OCI-LY7 (cell line): ENCODE measurements at regions not wholly inside any gene's neighbourhood (a gene's known extent, or its start where the extent isn't known, plus 50 kb on each side); places are given as distances from the start of the nearest gene placed in this dataset.

Experiments used
- BruUV-seq: library from RNA; stranded (reverse); fragments of 400-500 nt; replicated peaks from 2 replicates; lab custom pipeline; 2021; lab: Mats Ljungman, UMichigan
- CTCF ChIA-PET: fragments of 300-600 bp; sonication (Branson Sonifier 250); formaldehyde crosslinking; loops from one replicate; lab custom pipeline; 2022; ENCODE audit warnings: antibody characterized with exemption; ENCODE audit not compliant: unreplicated experiment; lab: Charles Lee
- POLR2A ChIA-PET: fragments of 300-600 bp; sonication (Branson Sonifier 250); formaldehyde crosslinking; loops from one replicate; lab custom pipeline; 2022; ENCODE audit warnings: antibody characterized with exemption; lab: Charles Lee
- DNase-seq: peaks from one replicate; pipeline ENCODE4 v3.0.0-alpha.2; 2015; ENCODE audit warnings: low spot score
- H2AFZ ChIP-seq: fragments of 200-600 bp; sonication (generic), shearing (Covaris generic); 2 replicates; pipeline ENCODE4 v1.6.1; 2014; ENCODE audit warnings: mild to moderate bottlenecking, antibody characterized with exemption, low read length, moderate library complexity
- H3K27ac ChIP-seq: fragments of 200-600 bp; sonication (generic); 2 replicates; pipeline ENCODE4 v1.5.1; 2014; ENCODE audit warnings: mixed run types, low read depth, mild to moderate bottlenecking, moderate library complexity, low read length, inconsistent platforms; ENCODE audit not compliant: poor library complexity, severe bottlenecking
- H3K36me3 ChIP-seq: fragments of 200-600 bp; sonication (generic); 2 replicates; pipeline ENCODE4 v1.6.1; 2014; ENCODE audit warnings: mild to moderate bottlenecking, antibody characterized with exemption, low read length, moderate library complexity, mixed read lengths; ENCODE audit not compliant: insufficient read depth
- H3K4me1 ChIP-seq: fragments of 200-600 bp; sonication (generic); 2 replicates; pipeline ENCODE4 v1.5.1; 2014; ENCODE audit warnings: mild to moderate bottlenecking, low read length; ENCODE audit not compliant: insufficient read depth, poor library complexity, severe bottlenecking
- H3K4me2 ChIP-seq: fragments of 200-600 bp; sonication (generic); 2 replicates; pipeline ENCODE4 v1.6.1; 2014; ENCODE audit warnings: mild to moderate bottlenecking, low read length
- H3K4me3 ChIP-seq: fragments of 200-600 bp; sonication (generic); 2 replicates; pipeline ENCODE4 v1.5.1; 2014; ENCODE audit warnings: mild to moderate bottlenecking, low read depth, low read length; ENCODE audit not compliant: poor library complexity, severe bottlenecking
- H3K79me2 ChIP-seq: fragments of 200-600 bp; sonication (generic); 2 replicates; pipeline ENCODE4 v1.6.1; 2016; ENCODE audit warnings: low read depth, mild to moderate bottlenecking, low read length, moderate library complexity, mixed read lengths; ENCODE audit not compliant: insufficient read depth
- H3K9me2 ChIP-seq: fragments of 200-600 bp; sonication (generic); 2 replicates; pipeline ENCODE4 v1.6.1; 2016; ENCODE audit warnings: mild to moderate bottlenecking, low read length, mixed read lengths; ENCODE audit not compliant: insufficient read depth
- H3K9me3 ChIP-seq: fragments of 200-600 bp; sonication (generic); 2 replicates; pipeline ENCODE4 v1.6.1; 2014; ENCODE audit warnings: mild to moderate bottlenecking, mixed run types, low read length, mixed read lengths
- H4K20me1 ChIP-seq: fragments of 200-600 bp; sonication (generic); 2 replicates; pipeline ENCODE4 v1.6.1; 2014; ENCODE audit warnings: mild to moderate bottlenecking, antibody characterized with exemption, low read length, moderate library complexity, mixed read lengths; ENCODE audit not compliant: insufficient read depth
- EZH2phosphoT487 ChIP-seq: fragments of 200-600 bp; sonication (generic); IDR thresholded peaks from 2 replicates; pipeline ENCODE4 v1.6.1; 2018; ENCODE audit warnings: low read depth, borderline replicate concordance, mild to moderate bottlenecking, mixed run types, antibody characterized with exemption, low read length, moderate library complexity, mixed read lengths
- intact Hi-C: fragments of 100-400 bp; cut with micrococcal nuclease; formaldehyde crosslinking; loops from one replicate; pipeline ENCODE4 v1.10.0; 2022; ENCODE audit not compliant: unreplicated experiment
- TF ChIP-seq, protein P1 (sequence below): fragments of 200-600 bp; sonication (generic); conservative IDR thresholded peaks from 2 replicates; pipeline ENCODE4 v1.5.1; 2014; ENCODE audit warnings: mild to moderate bottlenecking, antibody characterized with exemption, low read length, moderate library complexity, mixed read lengths

DNA sequence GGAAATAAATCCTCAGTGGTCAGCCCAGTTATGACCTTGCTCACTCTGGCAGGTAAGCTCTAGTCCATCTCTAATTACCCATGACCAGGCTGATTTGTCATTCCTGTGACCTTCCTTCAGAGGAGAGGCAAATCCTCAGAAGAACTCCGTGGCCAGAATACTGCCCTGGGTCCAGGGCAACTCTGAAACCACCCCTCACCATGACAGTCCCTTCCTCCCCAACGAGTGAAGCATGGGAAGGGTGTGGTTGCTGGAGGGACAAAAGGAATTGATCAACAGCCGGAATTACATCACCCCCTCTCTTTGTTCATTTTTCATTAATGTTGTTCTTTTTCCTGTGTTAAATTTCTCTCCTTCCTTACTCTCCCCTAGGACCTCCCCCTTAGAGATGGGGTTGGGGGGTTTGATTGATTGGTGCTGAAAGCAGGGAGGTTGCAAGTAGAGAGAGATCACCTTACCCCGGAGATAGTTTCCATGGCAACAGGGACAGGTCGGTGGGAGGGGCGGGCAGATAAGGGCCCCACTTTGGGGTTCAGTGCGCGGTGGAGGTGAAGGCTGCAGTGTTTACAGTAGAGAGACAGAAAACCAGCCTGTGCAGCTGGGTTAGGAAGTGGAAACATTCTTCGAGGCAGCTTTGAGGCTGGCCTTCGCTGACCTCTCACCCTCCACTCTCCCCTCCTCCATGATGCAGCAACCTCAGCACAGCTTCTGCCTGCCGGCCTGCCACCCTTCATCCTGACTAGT lies 647.4 kb downstream of the BCOR start:
- Histone ChIP-seq H3K4me1 (no peaks in the 10 kb centered on the region), H3K4me3 (no peak overlapping the region), H3K36me3 (no peaks in the 10 kb centered on the region), H4K20me1 (no peaks in the 10 kb centered on the region), H3K27ac (no peak overlapping the region), H3K4me2 (no peak overlapping the region), H3K9me2 (no peaks in the 10 kb centered on the region), H3K79me2 (no peaks in the 10 kb centered on the region), H3K9me3 (no peaks in the 10 kb centered on the region), H2AFZ (no peak overlapping the region)
- ChIA-PET POLR2A (no interaction called here), CTCF (interaction anchor here (0.5 kb wide), 1 partner anchor 12 kb away, joined by 3 read pairs; no protein-coding TSS in a partner anchor)
- no peak for TF ChIP-seq EZH2phosphoT487
- TF ChIP-seq, protein P1, sequence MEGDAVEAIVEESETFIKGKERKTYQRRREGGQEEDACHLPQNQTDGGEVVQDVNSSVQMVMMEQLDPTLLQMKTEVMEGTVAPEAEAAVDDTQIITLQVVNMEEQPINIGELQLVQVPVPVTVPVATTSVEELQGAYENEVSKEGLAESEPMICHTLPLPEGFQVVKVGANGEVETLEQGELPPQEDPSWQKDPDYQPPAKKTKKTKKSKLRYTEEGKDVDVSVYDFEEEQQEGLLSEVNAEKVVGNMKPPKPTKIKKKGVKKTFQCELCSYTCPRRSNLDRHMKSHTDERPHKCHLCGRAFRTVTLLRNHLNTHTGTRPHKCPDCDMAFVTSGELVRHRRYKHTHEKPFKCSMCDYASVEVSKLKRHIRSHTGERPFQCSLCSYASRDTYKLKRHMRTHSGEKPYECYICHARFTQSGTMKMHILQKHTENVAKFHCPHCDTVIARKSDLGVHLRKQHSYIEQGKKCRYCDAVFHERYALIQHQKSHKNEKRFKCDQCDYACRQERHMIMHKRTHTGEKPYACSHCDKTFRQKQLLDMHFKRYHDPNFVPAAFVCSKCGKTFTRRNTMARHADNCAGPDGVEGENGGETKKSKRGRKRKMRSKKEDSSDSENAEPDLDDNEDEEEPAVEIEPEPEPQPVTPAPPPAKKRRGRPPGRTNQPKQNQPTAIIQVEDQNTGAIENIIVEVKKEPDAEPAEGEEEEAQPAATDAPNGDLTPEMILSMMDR = no peak
- DNase-seq = no peak
- BruUV-seq = no TSS peak
- intact Hi-C loops = no loop called here

DNA sequence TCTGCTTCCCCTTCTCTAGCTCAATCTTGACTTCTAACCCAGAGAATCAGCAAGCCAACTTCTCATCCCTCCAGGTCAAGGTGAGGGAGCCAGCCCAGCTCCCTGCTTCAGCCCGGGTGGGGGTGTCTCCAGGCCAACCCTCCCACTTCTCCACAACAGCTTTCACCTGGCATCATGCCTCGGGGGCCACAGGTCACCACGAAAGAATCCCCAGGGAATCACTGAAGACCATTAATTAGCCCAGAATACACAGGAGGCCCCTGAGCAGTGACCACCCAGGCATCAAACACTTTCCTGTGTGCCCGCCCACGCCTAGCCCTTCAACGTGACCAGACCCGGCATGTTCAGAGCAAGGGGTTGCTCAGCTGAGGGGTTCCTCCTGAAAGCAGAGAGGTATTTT lies 646.7 kb downstream of the BCOR start:
- Histone ChIP-seq H4K20me1 (no peaks in the 10 kb centered on the region), H3K9me2 (no peaks in the 10 kb centered on the region), H3K79me2 (no peaks in the 10 kb centered on the region), H3K4me1 (no peaks in the 10 kb centered on the region), H3K9me3 (no peaks in the 10 kb centered on the region), H3K27ac (no peak overlapping the region), H3K4me3 (no peak overlapping the region), H3K4me2 (no peak overlapping the region), H3K36me3 (no peaks in the 10 kb centered on the region), H2AFZ (no peak overlapping the region)
- ChIA-PET POLR2A (no interaction called here), CTCF (interaction anchor here (0.5 kb wide), 1 partner anchor 11 kb away, joined by 3 read pairs; no protein-coding TSS in a partner anchor)
- BruUV-seq = no TSS peak
- intact Hi-C loops = no loop called here
- no peak for DNase-seq
- no peak for TF ChIP-seq EZH2phosphoT487
- TF ChIP-seq, protein P1 = no peak

DNA sequence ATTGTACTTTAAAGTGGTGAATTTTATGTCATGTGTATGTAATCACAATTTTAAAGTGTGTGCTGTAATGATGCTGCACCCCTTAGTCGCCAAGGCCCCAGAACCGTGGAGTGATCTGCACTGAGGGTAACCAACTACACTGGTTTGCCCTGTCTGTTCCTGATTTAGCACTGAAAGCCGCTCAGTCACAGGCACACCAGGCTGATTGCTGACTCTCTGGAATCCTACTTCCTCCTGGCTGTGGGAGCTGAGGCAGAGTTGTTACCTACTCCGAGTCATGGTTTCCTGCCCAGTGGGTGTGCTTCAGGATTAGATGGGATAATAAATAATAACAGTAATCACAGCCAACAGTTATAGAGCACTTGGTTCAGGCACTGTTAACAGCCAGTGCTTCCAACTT lies 645.4 kb downstream of the BCOR start:
- H2AFZ ChIP-seq = no peak overlapping the region
- TF ChIP-seq EZH2phosphoT487 = no peak
- TF ChIP-seq, protein P1 = no peak
- CTCF ChIA-PET = no interaction called here
- H3K4me1 ChIP-seq = no peaks in the 10 kb centered on the region
- no peak overlapping the region for H3K4me3 ChIP-seq
- no peaks in the 10 kb centered on the region for H3K36me3 ChIP-seq
- no peaks in the 10 kb centered on the region for H3K9me2 ChIP-seq
- no peak for DNase-seq
- H4K20me1 ChIP-seq = no peaks in the 10 kb centered on the region
- BruUV-seq = no TSS peak
- no peaks in the 10 kb centered on the region for H3K9me3 ChIP-seq
- POLR2A ChIA-PET = no interaction called here
- no peak overlapping the region for H3K4me2 ChIP-seq
- no peak overlapping the region for H3K27ac ChIP-seq
- intact Hi-C loops = no loop called here
- no peaks in the 10 kb centered on the region for H3K79me2 ChIP-seq
